KG1 (cell line): ENCODE measurements at regions not wholly inside any gene's neighbourhood (a gene's known extent, or its start where the extent isn't known, plus 50 kb on each side); places are given as distances from the start of the nearest gene placed in this dataset.
"Not testable (repeated sequence)": the region's sequence is repeated elsewhere in the genome, so short reads cannot be mapped to it uniquely, and the experiment has no call there.

ENCODE experiments used
- DNase-seq: peaks from one replicate; lab custom pipeline; 2025; lab: John Stamatoyannopoulos, UW

GRCh38 chr3:164113371-164114332, 964.6 kb downstream of the SI start:
- no peak for DNase-seq

GRCh38 chr3:164096352-164096751, 981.9 kb downstream of the SI start:
- DNase-seq: no peak

- DNase-seq: no peak
Observed at GRCh38 chr3:164095949-164096348, 982.3 kb downstream of the SI start.

GRCh38 chr3:164095279-164095678, 983.0 kb downstream of the SI start:
- DNase-seq: no peak

- DNase-seq: no peak
Observed at GRCh38 chr3:164094546-164094945, 983.8 kb downstream of the SI start.

- no peak for DNase-seq
Observed at GRCh38 chr3:164080208-164080607, 998.1 kb downstream of the SI start.

- no peak for DNase-seq
Observed at GRCh38 chr3:164064298-164064697, 1014.0 kb downstream of the SI start.

GRCh38 chr3:164060923-164061322, 1017.4 kb downstream of the SI start:
- DNase-seq: no peak

- no peak for DNase-seq
Observed at GRCh38 chr3:164049847-164050246, 1028.4 kb downstream of the SI start.

- no peak for DNase-seq
Observed at GRCh38 chr3:164048451-164048850, 1029.8 kb downstream of the SI start.

- DNase-seq: no peak
Observed at GRCh38 chr3:164040991-164041390, 1037.3 kb downstream of the SI start.

- no peak for DNase-seq
Observed at GRCh38 chr3:164030194-164030593, 1048.1 kb downstream of the SI start.

- DNase-seq: no peak
Observed at GRCh38 chr3:164024786-164025185, 1053.5 kb downstream of the SI start.

- no peak for DNase-seq
Observed at GRCh38 chr3:164023480-164023879, 1054.8 kb downstream of the SI start.

GRCh38 chr3:164018500-164018899, 1059.8 kb downstream of the SI start:
- no peak for DNase-seq

GRCh38 chr3:164007765-164008164, 1070.5 kb downstream of the SI start:
- no peak for DNase-seq

GRCh38 chr3:164004205-164004604, 1074.1 kb downstream of the SI start:
- no peak for DNase-seq

GRCh38 chr3:164003016-164003415, 1075.3 kb downstream of the SI start:
- DNase-seq: not testable (repeated sequence)

- DNase-seq: no peak
Observed at GRCh38 chr3:163983940-163984339, 1094.4 kb downstream of the SI start.

- no peak for DNase-seq
Observed at GRCh38 chr3:163971861-163972260, 1106.4 kb downstream of the SI start.

GRCh38 chr3:163957072-163957471, 1121.2 kb downstream of the SI start:
- DNase-seq: no peak

- no peak for DNase-seq
Observed at GRCh38 chr3:163953526-163953925, 1124.8 kb downstream of the SI start.

GRCh38 chr3:163952499-163952898, 1125.8 kb downstream of the SI start:
- no peak for DNase-seq
